H1 (cell line): ENCODE measurements at regions not wholly inside any gene's neighbourhood (a gene's known extent, or its start where the extent isn't known, plus 50 kb on each side); places are given as distances from the start of the nearest gene placed in this dataset.

Experiments
- CTCF ChIA-PET: fragments of 300-600 bp; sonication (Branson Sonifier 250); formaldehyde crosslinking; loops from one replicate; lab custom pipeline; 2021; ENCODE audit not compliant: partially characterized antibody; lab: Charles Lee
- POLR2A ChIA-PET: fragments of 300-600 bp; sonication (Branson Sonifier 250); formaldehyde crosslinking; loops from one replicate; lab custom pipeline; 2021; ENCODE audit warnings: inconsistent platforms; ENCODE audit not compliant: partially characterized antibody; lab: Charles Lee
- DNase-seq, 2 experiments: peaks; one replicate each; pipeline versions ENCODE4 v3.0.0 to v3.0.0-alpha.2; 2010 to 2022; ENCODE audit warnings: low spot score in 2 of 2, low read depth in 1 of 2, mixed read lengths in 1 of 2
- FAIRE-seq: peaks from 2 replicates; lab custom pipeline; 2011; peaks lifted over from hg19 to GRCh38; lab: Jason Lieb, UNC
- H2AFZ ChIP-seq: 2 replicates; pipeline ENCODE4 v1.8.1; 2012; ENCODE audit warnings: low read length, inconsistent platforms
- H2AK5ac ChIP-seq: 2 replicates; pipeline ENCODE4 v1.6.1; 2013; ENCODE audit warnings: low read depth, low read length
- H2BK120ac ChIP-seq: replicated peaks from 2 replicates; pipeline ENCODE3; 2013; ENCODE audit warnings: low read depth, low read length, inconsistent platforms
- H2BK12ac ChIP-seq: 2 replicates; pipeline ENCODE4 v1.6.1; 2013; ENCODE audit warnings: low read depth, low read length
- H2BK15ac ChIP-seq: 2 replicates; pipeline ENCODE4 v1.6.1; 2013; ENCODE audit warnings: low read length
- H2BK20ac ChIP-seq: 2 replicates; pipeline ENCODE4 v1.6.1; 2013; ENCODE audit warnings: low read length
- H2BK5ac ChIP-seq: 2 replicates; pipeline ENCODE4 v1.6.1; 2013; ENCODE audit warnings: low read depth, low read length
- H3K14ac ChIP-seq: 2 replicates; pipeline ENCODE4 v1.6.1; 2013; ENCODE audit warnings: inconsistent platforms; ENCODE audit not compliant: insufficient read length
- H3K18ac ChIP-seq: 2 replicates; pipeline ENCODE4 v1.6.1; 2013; ENCODE audit warnings: low read length; ENCODE audit errors: extremely low read depth
- H3K23ac ChIP-seq: 2 replicates; pipeline ENCODE4 v1.6.1; 2013; ENCODE audit warnings: inconsistent platforms; ENCODE audit not compliant: insufficient read length
- H3K23me2 ChIP-seq: 2 replicates; pipeline ENCODE4 v1.6.1; 2013; ENCODE audit warnings: low read depth, low read length
- H3K27ac ChIP-seq: 2 replicates; pipeline ENCODE4 v1.6.1; 2011; ENCODE audit warnings: low read depth, low read length, inconsistent platforms
- H3K27me3 ChIP-seq, 4 experiments: replicated peaks in 1 of 4; 1 replicate in 1 of 4; 2 replicates in 3 of 4; pipeline versions ENCODE4 v1.6.1 to v1.8.1; 2011 to 2013; ENCODE audit warnings: low read length in 3 of 4, mild to moderate bottlenecking in 3 of 4, inconsistent platforms in 2 of 4, mixed read lengths in 2 of 4, moderate library complexity in 1 of 4; ENCODE audit not compliant: control insufficient read depth in 3 of 4, insufficient read depth in 3 of 4; ENCODE audit errors: extremely low read depth in 1 of 4
- H3K36me3 ChIP-seq, 4 experiments: 2 replicates each; pipeline versions ENCODE4 v1.6.1 to v1.8.1; 2011 to 2013; ENCODE audit warnings: mild to moderate bottlenecking in 4 of 4, low read length in 3 of 4, moderate library complexity in 2 of 4, control low read depth in 1 of 4, inconsistent platforms in 1 of 4; ENCODE audit not compliant: insufficient read depth in 4 of 4, control insufficient read depth in 2 of 4
- H3K4ac ChIP-seq: replicated peaks from 2 replicates; pipeline ENCODE3; 2013; ENCODE audit warnings: low read length, low read depth, mixed read lengths, inconsistent platforms; ENCODE audit not compliant: insufficient read length
- H3K4me1 ChIP-seq, 4 experiments: replicated peaks in 1 of 4; 1 replicate in 1 of 4; 2 replicates in 3 of 4; pipeline versions ENCODE4 v1.6.1 to v1.8.1; 2011 to 2013; ENCODE audit warnings: low read length in 3 of 4, inconsistent platforms in 2 of 4, mixed read lengths in 1 of 4; ENCODE audit not compliant: insufficient read depth in 4 of 4, control insufficient read depth in 3 of 4
- H3K4me2 ChIP-seq, 2 experiments: 2 replicates each; pipeline versions ENCODE4 v1.6.1 to v1.8.1; 2011 to 2013; ENCODE audit warnings: low read depth in 2 of 2, low read length in 2 of 2, control low read depth in 1 of 2, inconsistent platforms in 1 of 2, mild to moderate bottlenecking in 1 of 2; ENCODE audit not compliant: insufficient read depth in 1 of 2
- H3K4me3 ChIP-seq, 4 experiments: fragments of 200-600, 300-600 bp in 1 of 4; sonication (generic), shearing (Covaris generic), sonication (Bioruptor Twin) in 1 of 4; 2 replicates each; pipeline versions ENCODE4 v1.5.1 to v1.8.1; 2011 to 2016; ENCODE audit warnings: low read length in 4 of 4, low read depth in 3 of 4, control low read depth in 2 of 4, inconsistent platforms in 2 of 4, mild to moderate bottlenecking in 2 of 4, mixed read lengths in 1 of 4, moderate library complexity in 1 of 4; ENCODE audit not compliant: insufficient read depth in 2 of 4; ENCODE audit errors: extremely low read depth in 1 of 4
- H3K56ac ChIP-seq: replicated peaks from 2 replicates; pipeline ENCODE3; 2013; ENCODE audit warnings: low read depth, mild to moderate bottlenecking, mixed read lengths, low read length, inconsistent platforms; ENCODE audit not compliant: insufficient read length
- H3K79me1 ChIP-seq: 2 replicates; pipeline ENCODE4 v1.6.1; 2013; ENCODE audit warnings: low read depth, low read length, control low read depth
- H3K79me2 ChIP-seq, 2 experiments: 2 replicates each; pipeline versions ENCODE4 v1.6.1 to v1.8.1; 2012 to 2013; ENCODE audit warnings: low read length in 2 of 2, mild to moderate bottlenecking in 2 of 2, inconsistent platforms in 1 of 2; ENCODE audit not compliant: insufficient read depth in 2 of 2, control insufficient read depth in 1 of 2
- H3K9ac ChIP-seq, 4 experiments: replicated peaks in 1 of 4; 1 replicate in 1 of 4; 2 replicates in 3 of 4; pipeline versions ENCODE4 v1.6.1 to v1.8.1; 2011 to 2013; ENCODE audit warnings: low read depth in 3 of 4, low read length in 3 of 4, control low read depth in 2 of 4, mild to moderate bottlenecking in 2 of 4, moderate library complexity in 2 of 4, inconsistent platforms in 1 of 4; ENCODE audit errors: extremely low read depth in 1 of 4
- H3K9me3 ChIP-seq, 2 experiments: 2 replicates each; pipeline versions ENCODE4 v1.6.1 to v1.8.1; 2012 to 2013; ENCODE audit warnings: mild to moderate bottlenecking in 2 of 2, moderate library complexity in 2 of 2, control low read depth in 1 of 2, inconsistent platforms in 1 of 2, low read depth in 1 of 2, low read length in 1 of 2, mixed read lengths in 1 of 2; ENCODE audit not compliant: insufficient read depth in 2 of 2
- H4K20me1 ChIP-seq, 2 experiments: replicated peaks in 1 of 2; 2 replicates each; pipeline versions ENCODE3 to v1.8.1; 2011 to 2013; ENCODE audit warnings: inconsistent platforms in 2 of 2, low read length in 2 of 2, mild to moderate bottlenecking in 1 of 2; ENCODE audit not compliant: insufficient read depth in 2 of 2, control insufficient read depth in 1 of 2
- H4K5ac ChIP-seq: 2 replicates; pipeline ENCODE4 v1.6.1; 2013; ENCODE audit warnings: low read length, low read depth, mixed read lengths, inconsistent platforms; ENCODE audit not compliant: insufficient read length
- H4K8ac ChIP-seq: 2 replicates; pipeline ENCODE4 v1.8.0; 2013; ENCODE audit warnings: mild to moderate bottlenecking, moderate library complexity, low read length, inconsistent platforms; ENCODE audit not compliant: insufficient read depth; ENCODE audit errors: extremely low read depth
- H4K91ac ChIP-seq: replicated peaks from 2 replicates; pipeline ENCODE3; 2013; ENCODE audit warnings: low read length, mixed read lengths, inconsistent platforms; ENCODE audit not compliant: insufficient read length
- BCL11A ChIP-seq, 2 experiments: IDR thresholded peaks; one replicate each; pipeline ENCODE4 v1.6.1; 2011; ENCODE audit warnings: low read depth in 2 of 2, low read length in 2 of 2, mild to moderate bottlenecking in 2 of 2
- CBX5 ChIP-seq: fragments of 300-800, 300-1000 bp; sonication (generic); IDR thresholded peaks from 2 replicates; pipeline ENCODE4 v1.7.1; 2016; ENCODE audit warnings: antibody characterized with exemption, low read length, low read depth
- GTF2F1 ChIP-seq: IDR thresholded peaks from 2 replicates; pipeline ENCODE4 v1.6.1; 2012; ENCODE audit warnings: low read depth, low read length, improper control_type of control experiment, borderline replicate concordance
- HDAC6 ChIP-seq: IDR thresholded peaks from one replicate; pipeline ENCODE4 v1.7.1; 2012; ENCODE audit warnings: low read depth, mild to moderate bottlenecking, inconsistent platforms, low read length, moderate library complexity
- SP2 ChIP-seq: IDR thresholded peaks from 2 replicates; pipeline ENCODE4 v1.6.1; 2012; ENCODE audit warnings: mild to moderate bottlenecking, low read length, inconsistent platforms
- SP4 ChIP-seq: IDR thresholded peaks from 2 replicates; pipeline ENCODE4 v1.6.1; 2012; ENCODE audit warnings: low read length, inconsistent platforms
- TBP ChIP-seq: IDR thresholded peaks from 2 replicates; pipeline ENCODE4 v1.6.1; 2011; ENCODE audit warnings: low read depth, low read length, improper control_type of control experiment
- TEAD4 ChIP-seq: IDR thresholded peaks from 2 replicates; pipeline ENCODE4 v1.6.1; 2012; ENCODE audit warnings: low read depth, low read length, inconsistent platforms, mixed read lengths
- ZNF274 ChIP-seq: IDR thresholded peaks from 2 replicates; pipeline ENCODE4 v1.7.0; 2012; ENCODE audit warnings: low read length, borderline replicate concordance; ENCODE audit errors: extremely low read depth
- WGBS, 2 experiments: shearing (Covaris generic) in 1 of 2; methylation state at CpG; one replicate each; pipeline versions ENCODE4 v1.1.6 to v1.1.7; 2013 to 2015; ENCODE audit warnings: low lambda C conversion rate in 2 of 2, mixed read lengths in 2 of 2, inconsistent platforms in 1 of 2, low coverage in 1 of 2, missing lambda C conversion rate in 1 of 2; ENCODE audit not compliant: insufficient replicate concordance in 2 of 2, insufficient coverage in 1 of 2, insufficient read length in 1 of 2; ENCODE audit errors: extremely low coverage in 1 of 2, missing lambda C conversion rate in 1 of 2; 5-methylcytosine and 5-hydroxymethylcytosine counted together
- TF ChIP-seq, protein P1 (sequence below): IDR thresholded peaks from 2 replicates; pipeline ENCODE4 v1.6.1; 2012; ENCODE audit warnings: inconsistent platforms

DNA sequence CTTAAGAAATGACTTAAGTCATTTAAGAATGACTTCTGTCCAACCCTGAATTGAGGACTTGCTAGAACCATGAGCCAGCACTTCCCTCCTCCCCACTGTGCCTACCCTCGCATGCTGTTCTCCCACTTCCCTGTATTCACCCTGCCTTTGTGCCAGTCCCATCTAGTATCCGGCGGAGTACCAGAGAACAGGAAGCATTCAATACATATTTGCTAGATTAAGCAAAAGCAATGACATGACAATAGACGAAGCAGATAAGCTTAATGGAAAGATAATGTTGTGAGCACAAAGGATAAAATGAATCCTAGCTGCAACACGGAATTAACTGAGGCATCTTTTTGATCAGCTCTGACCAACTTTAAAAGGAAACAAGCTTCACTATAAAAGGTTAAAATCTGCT lies 328.5 kb downstream of the TDRD15 start:
- Histone ChIP-seq H2BK12ac (no peak overlapping the region), H3K4ac (no peak overlapping the region), H3K4me1 (peaks cover 0 to 11% (median 9%) of the 10 kb centered on the region in 4 experiments; a peak in 5 of 7 replicates), H4K5ac (no peak overlapping the region), H3K27me3 (no peaks in the 10 kb centered on the region), H2BK20ac (no peak overlapping the region), H3K79me1 (no peaks in the 10 kb centered on the region; the same call in 1 of the 2 replicates), H3K56ac (no peak overlapping the region), H3K9ac (no peak overlapping the region), H3K4me2 (peak overlapping the region; percentile 25 to 32; a peak in 2 of 4 replicates), H3K9me3 (no peaks in the 10 kb centered on the region), H4K20me1 (no peaks in the 10 kb centered on the region), H3K27ac (no peak overlapping the region), H3K18ac (no peak overlapping the region), H2BK15ac (no peak overlapping the region), H4K91ac (no peak overlapping the region), H3K14ac (no peak overlapping the region), H3K79me2 (no peaks in the 10 kb centered on the region), H3K23ac (no peak overlapping the region), H3K36me3 (no peaks in the 10 kb centered on the region; a peak in 1 of 8 replicates), H2BK120ac (no peak overlapping the region), H2BK5ac (no peak overlapping the region), H2AFZ (peak overlapping the region; percentile 29; the same call in 1 of the 2 replicates), H3K23me2 (no peaks in the 10 kb centered on the region), H3K4me3 (no peak overlapping the region), H2AK5ac (no peak overlapping the region), H4K8ac (no peak overlapping the region)
- ChIA-PET POLR2A (no interaction called here), CTCF (interaction anchor here (1.0 to 3.5 kb wide), 2 partner anchors 29 to 57 kb away, joined by 4 to 13 read pairs; no protein-coding TSS in a partner anchor)
- FAIRE-seq (no peak), DNase-seq (no peak)
- 83% methylated on average over 5 of the region's 5 CpGs; no CpG with 5 or more reads in 1 of the 2 experiments for WGBS, 2 experiments
- TF ChIP-seq TEAD4 (no peak), SP4 (no peak), ZNF274 (no peak), HDAC6 (no peak), BCL11A (IDR thresholded peaks at IDR 0.05; ENCODE audit: low read depth in 2 of 2, low read length in 2 of 2) (no peak), CBX5 (no peak), GTF2F1 (no peak), SP2 (no peak), TBP (no peak)
- TF ChIP-seq, protein P1, sequence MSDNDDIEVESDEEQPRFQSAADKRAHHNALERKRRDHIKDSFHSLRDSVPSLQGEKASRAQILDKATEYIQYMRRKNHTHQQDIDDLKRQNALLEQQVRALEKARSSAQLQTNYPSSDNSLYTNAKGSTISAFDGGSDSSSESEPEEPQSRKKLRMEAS: no peak
